Kidney tubule cell (primary cell): ENCODE measurements at regions not wholly inside any gene's neighbourhood (a gene's known extent, or its start where the extent isn't known, plus 50 kb on each side); places are given as distances from the start of the nearest gene placed in this dataset.

Experiments
- DNase-seq: peaks from one replicate; pipeline ENCODE4 v3.0.0-alpha.2; 2018; ENCODE audit warnings: low spot score

DNA sequence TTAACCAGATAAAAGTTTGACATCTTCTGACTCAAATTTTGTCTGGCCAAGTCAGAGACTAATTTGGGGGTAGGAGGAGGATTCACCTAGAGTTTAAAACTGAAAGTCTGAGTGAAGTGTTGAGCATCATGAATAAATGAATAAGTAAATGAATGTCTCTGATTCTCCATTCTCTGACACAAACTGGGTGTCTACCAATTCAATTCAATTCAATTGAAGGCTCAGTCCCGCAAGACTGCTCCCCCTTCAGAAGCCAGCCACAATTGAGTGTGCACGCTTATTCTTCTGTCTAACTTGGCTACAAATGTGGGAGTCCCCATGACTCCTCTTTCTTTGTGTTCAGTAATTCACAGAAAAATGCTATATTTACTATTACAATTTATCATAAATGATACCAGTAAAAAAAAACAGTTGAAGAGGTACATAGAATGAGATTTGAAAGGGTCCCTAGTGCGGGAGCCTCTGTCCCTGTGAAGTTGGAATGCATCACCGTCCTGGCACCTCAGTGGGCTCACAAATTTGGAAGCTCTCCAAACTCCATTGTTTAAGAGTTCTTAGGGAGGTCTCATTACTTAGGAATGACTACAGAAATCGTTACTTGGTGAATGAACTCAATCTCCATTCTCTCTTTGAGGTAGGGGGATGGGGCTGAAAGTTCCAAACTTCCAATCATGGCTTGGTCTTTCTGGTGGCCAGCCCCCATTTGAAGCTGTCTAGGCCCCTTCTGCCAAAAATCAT, 243.7 kb upstream of the PHYHIPL start:
- DNase-seq: no peak

DNA sequence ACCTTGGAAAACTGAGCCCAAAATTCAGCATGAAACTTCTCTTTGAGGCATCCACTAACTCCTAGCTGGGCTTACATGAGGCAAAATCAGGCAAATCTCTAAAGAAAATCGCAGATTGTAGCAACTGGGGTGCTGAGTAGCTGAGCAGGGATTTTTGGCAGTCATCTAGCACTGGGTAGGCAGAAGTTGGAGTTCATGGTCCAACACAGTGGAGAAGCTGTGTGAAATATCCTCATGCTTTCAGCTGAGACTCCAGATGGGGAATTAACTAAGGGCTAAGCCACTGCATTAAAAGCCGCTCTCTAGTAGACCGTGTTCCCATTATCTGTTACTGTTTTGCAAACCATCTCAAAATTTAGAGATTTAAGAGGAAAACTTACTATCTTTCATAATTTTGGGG, 240.1 kb upstream of the PHYHIPL start:
- DNase-seq: no peak

DNA sequence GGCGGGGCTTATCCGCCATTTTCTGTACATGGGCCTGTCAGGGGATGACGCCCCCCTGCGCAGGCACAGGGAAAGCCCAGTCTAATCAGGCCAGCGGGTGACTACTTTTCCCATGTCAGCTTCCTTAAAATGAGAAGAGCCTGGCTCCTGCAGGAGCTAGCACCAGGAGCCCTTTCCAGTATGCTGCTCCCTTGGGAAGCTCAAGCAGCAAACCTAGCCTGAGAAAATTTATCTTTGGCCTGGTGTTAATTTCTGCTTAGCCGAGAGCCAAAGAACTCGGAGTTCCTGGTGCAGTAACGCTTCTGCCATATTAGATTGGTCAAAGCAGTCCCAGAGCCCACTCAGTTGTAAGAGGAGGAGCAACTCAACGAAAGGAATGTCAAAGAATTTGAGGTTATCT, 239.0 kb upstream of the PHYHIPL start:
- no peak for DNase-seq

DNA sequence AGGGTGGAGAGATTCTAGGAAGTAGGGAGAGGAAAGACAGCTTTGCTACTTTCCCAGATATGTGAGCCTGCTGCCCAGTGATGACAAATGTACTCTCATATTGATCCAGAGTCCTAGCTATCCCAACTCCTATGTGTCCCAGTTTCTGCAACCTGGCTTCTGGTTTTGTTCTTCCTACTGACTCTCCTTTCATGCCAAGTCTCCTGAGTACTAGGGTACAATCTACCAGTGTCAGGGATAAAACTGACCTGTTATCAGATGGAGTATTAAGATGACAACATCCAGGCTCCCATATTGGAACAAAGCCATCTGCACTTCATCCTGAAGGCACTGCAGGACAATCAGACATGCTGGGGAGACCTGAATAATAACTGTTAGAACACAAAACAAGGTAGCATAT, 233.7 kb upstream of the PHYHIPL start:
- DNase-seq: no peak

DNA sequence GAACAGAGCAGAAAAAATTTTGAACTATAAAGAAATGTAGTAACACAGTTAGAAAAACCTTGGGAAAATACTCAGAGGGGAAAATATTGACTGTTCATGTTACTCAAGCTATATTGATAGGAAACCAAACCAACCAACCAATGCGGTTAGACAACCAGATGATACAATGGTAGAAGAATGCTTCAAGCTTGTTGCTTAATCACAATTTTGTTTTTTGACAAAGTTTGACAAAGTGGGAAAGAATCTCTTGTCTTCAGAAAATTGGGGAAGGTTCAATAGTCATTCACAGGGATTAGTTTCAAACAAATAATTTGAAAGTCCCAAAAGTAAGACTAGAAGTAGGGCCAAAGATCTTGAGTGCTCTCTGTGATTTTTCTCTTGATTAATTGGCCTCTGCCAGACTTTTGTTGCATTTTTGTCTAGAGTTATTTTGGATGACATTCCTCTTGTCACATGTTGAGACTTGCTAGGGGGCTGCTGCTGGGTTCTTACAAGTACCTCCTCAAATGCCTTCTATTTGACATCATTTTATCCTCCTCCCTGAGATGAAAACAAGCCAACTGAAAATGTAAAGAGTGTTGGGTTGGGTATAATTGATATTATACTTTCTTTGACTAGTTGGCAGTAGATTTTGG, 233.1 kb upstream of the PHYHIPL start:
- no peak for DNase-seq

DNA sequence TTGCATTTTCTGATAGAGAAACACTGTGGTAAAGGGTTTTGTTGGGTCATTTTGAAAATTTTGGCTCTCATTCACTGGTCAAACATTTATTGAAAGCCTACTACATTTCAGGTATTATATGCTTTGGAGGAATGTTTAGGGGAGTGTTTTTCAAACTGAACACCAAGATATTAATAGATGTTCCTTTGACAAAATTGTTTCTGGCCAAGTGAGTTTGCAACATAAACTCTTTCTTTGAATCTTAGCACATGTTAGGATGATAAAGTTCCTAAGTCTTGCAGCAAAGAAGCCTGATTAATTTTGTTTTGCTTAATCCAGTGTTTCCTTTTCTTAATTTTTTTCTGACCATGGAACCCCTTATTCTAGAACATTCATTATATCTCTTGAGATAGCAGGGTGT, 232.5 kb upstream of the PHYHIPL start:
- no peak for DNase-seq

DNA sequence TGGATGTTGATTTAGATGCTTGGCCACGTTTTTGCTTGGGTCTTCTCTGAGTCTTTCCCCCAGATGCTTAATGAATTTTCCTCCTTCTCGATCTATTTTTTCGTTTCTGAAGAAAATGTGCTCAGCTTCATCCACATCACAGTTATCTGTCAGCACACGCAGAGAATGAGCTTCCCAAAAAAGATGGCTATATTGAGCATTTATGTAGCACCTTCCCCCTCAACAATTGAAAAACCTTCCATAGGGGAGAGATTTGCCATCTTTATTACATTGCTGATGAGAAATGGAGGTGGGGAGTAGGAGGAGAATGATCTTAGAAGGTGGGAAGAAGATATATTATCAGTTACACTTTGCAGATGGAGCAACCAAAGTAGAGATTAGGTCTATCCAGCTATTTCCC, 228.1 kb upstream of the PHYHIPL start:
- DNase-seq: no peak

DNA sequence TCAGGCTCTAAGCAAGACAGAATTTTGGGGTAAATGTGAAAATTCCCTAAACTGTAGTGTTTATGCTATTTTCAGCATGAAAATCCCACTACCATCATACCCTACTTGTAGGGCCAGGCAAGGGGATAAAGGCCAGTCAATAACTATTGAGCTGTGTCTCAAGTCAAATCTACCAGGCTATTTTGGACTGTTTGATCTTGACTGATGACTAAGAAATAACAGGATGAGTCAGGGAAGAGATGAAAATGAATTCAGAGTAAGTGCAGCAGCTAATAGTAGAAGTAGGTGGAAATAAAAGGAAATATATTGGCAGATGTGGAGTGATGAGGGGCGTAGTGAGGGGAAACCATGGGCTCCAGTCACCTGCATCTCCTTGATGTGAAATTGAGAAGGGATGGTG, 225.8 kb upstream of the PHYHIPL start:
- peak; percentile 49 for DNase-seq

DNA sequence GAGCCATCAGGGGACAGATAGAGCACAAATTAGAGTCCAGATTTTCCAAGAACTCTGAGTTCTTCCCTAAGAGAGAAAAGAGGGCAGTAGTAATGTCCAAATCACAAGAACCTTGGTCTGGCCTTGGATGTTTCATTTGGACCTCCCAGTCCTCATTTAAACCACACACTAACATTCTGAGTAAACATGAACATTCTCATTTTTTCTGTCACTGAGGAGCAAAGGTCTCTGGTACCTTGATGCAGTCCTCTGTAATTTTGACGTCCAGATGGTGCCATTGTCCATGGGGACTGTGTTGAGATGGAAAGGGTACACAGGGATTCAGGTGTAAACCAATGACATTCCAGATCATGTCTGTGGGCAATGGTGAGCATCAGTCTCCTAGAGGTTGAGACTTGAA, 225.4 kb upstream of the PHYHIPL start:
- DNase-seq: no peak

DNA sequence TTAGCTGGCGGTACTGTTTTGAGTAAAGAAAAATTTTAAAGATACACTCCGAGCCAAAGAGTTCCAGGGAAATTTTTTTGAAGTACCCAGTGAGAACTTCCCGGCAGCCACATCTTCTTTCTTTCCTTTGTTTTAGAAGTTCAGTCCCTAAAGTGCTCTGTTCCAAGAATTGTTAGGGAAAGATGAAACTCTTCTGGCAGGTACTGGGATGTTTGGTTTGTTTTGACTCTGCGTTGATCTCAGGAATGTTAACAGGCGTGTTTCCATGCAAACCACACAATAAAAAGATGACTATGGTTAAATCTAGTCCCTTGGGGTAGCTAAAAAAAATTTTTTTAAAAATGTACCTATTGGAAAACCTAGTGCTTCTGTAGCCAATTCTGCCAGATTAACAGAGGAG, 224.7 kb upstream of the PHYHIPL start:
- no peak for DNase-seq

DNA sequence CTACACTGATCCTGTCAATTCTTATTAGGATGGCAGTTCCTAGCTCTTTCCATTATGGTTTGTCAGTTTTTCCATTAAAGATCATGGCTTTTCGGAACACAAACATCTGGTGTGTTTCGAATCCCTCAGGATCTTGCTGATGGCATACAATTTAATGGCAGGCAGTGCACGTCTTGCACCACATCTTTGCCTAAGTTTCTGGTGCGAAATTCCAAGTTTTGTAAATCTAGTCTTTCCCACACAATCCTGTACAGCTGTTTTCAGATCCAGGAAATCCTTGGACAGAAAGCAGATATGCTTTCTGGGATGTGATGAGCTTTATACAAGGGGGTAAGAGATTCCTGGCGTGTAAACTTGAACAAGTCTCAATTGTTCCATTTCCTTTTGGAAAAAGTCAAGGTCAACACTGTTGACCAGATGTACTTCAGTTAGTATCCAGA, 224.3 kb upstream of the PHYHIPL start:
- DNase-seq: no peak

DNA sequence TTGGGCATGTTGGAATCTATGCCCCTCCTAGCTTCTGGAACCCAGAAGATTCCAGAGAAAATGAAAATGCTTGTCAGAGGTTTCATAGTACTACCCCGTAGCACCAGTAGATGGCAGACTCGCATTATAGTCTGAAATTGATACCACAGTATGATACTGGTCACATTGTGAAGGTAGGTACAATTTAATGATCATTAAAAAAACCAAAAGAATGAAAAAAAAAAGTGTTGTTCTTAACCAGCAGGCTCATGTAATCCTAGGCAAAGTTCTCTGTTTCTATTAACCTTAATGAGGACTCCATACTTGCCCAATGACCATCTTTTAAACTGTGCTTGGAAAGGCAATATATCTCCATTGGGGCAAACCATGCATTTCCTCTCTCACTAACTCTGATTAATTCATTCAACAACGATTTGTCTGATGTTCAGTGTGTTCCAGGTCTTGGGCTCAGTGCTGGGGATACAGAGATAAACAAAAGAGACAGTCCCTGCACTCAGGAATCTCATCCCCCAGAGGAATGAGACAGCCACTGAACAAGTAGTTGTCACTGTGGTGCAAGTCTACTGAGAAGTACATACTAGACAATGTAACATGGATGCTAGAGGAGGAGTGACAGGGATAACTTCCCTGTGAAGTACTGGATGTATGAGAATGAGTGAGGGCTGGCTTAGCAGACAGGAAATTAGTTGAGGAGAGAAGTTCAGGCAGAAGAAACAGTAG, 223.5 kb upstream of the PHYHIPL start:
- DNase-seq: peak; percentile 62

DNA sequence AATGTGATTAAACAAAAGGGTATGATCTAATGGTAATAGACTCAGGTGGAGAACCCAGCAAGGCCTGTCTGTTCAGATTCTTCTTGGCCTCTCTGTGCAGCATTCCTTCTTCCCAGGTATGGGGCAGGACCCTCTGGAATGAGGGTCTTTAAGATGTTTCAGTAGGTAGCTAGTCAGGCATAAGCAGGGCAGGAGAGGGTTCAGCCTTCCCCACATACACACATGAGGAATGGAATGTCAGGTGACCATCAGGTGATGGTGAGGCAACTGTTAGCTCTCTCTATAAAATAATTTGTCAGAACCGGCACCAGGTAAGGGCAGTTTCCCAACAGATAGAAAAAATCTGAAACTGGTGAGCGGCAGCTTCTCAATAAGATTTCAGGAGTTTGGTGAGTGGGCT, 222.3 kb upstream of the PHYHIPL start:
- DNase-seq: peak; percentile 44

DNA sequence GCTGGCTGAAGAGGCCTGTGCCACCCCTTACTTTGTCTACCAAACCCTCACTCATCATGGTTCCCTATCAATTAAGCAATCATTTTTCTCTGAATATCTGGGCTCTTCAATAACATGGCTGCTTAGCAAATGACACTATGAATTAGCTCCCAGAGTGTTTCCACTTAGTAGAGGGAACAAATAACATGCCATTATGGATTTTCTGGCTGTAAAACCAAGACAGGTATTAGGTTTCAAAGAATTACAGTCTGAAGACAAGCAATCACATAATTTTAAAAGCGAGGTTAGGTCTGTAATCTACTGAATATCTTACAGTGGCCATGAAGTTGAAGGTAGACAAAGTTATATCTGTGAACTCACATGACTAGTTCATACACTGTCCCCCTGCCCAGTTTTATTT, 220.8 kb upstream of the PHYHIPL start:
- no peak for DNase-seq

DNA sequence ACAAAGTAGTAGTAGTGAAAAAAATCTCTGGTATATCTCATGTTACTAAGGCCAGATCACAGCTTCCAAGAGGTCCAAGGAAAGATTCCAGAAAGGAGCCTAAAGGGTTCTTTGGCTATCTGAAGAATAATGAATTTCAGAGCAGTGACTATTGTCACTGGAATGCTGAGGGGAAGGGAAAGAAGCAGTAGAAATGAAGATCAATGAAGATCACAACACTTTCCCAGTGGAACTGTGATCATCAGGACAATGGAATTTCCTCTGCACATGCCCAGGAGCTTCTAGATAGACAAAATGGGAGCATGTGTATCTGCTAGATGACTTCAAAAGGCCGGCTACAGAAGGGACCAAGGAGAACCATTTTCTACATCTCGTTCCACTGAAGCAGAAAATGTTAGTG, 219.5 kb upstream of the PHYHIPL start:
- peak; percentile 85 for DNase-seq

DNA sequence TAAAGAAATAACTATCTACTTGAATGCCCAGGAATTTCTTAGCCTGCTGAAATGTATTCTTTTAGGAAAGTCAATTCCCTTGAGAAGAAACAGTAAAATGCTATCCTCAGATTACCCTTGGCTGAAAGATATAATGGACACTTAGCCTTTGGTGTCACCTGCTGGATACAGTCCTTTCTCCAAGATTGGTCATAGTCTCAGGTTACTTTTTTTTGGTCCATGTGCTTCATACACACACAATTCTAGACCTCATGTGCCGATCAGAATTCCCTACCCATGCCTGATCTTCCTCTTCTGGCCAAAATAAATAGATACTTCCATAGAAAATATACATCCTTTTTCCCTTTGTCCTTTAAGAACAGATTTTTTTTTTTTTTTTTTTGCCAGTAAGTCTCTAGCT, 218.9 kb upstream of the PHYHIPL start:
- DNase-seq: no peak

DNA sequence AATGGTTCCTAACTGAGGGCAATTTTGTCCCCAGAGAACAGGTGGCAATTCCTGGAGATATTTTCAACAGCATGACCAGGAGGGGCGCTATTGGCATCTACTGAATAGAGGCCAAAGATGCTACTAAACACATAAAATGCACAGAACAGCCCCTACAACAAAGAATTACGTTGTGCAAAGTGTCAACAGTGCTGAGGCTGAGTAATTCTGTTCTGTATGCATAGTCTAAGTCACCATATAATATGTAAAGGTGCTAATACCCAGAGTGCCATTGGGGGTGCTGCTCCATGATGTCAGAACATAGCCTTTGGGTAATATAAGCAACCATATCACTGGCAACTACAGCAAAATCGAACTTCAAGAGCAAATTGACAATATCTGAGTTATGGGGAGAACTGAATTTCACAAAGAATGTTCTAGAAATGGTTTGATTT, 213.3 kb upstream of the PHYHIPL start:
- DNase-seq: no peak

DNA sequence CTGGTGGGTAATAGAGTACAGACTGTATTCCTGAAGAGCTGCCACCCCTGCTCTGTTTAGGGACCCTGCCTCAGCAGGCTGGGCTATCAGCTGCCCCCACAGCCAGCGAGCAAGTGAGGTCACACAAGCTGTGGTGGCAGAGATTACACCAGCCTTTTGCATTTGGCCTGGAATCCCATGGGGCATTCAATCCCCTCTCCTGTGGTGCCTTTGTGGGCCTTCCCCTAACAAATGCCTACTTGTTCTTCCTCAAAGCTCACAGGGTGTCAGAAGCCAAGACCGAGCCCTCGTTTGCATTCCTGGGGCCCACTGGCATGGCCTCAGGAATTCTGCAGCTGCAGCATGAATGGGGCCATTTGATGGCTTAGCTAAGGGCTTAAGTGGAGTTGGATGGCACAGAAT, 212.7 kb upstream of the PHYHIPL start:
- peak; percentile 29 for DNase-seq

DNA sequence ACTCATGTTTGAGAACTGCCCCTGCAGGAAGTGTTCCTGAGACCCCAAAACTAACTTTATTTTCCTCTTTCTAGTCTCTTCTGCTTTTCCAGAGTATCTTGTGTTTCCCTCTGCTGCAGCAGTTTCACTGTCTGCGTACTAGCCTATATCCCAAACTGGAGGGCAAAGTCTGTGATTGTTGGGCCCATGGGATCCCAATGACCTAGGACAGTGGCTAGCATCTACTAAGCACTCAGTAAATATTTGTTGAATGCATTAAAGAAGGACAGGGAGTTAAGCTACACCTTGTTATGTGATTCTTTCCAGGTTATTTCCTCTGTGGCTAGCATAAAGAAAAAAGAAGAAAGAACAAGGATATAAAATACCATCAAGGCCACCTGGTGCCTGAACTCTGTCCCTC, 210.6 kb upstream of the PHYHIPL start:
- no peak for DNase-seq

DNA sequence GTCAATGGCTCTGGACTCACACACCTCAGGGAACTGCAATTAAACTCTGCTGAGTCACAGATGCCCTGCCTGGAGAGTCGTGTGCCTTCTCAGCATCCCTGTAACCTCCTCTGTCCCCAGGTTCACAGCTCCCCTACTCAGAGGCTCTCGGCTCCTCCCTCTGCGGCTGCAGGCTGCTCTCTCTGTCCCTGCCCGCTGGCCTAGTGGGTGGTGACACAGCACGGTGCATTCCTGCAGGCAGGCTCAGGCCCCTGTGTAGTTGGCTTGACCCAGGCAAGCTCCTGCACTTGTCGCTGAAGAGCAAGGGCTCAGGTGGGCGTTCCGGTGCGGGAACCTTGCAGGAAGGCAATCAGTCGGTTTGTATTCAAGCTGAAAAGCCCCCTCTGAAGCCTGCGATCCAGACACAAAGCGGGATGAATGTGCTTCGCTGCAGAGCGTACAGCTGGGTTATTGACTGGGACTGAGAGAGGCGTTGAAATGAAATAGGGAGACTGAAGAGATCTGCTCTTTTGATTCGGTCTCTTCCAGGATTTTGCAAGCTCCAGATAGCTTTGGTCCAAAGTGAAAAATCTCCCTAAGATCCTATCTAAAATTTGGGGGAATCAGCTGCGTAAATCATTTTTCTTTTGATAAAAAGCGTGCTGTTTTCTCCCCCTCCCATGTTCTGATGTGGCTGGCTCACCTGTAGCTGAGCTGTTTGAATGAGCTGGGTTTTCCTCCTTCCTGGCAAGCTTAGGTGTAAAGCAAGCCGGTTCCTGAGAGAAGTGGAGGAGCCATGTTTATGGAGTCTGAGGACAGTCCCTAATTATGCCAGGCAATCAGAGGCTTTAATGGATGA, 208.7 kb upstream of the PHYHIPL start:
- DNase-seq: peak; percentile 87

DNA sequence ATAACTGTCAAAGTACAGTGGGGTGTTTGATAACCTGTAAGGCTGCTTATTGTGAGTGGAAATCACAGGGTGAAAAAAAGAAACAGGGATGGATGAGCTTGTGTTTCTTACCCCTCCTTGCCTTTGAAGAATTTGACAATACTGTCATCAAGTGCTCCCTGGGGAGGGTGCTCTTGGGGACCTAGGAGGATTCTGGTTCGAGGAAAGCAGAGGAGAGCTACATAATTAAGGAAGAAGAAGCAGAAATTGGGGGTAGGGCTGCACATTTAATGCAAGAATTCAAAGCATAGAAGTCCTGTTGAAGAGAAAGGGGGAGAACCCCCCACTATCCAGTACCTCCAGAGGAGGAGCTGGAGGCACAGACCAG, 208.1 kb upstream of the PHYHIPL start:
- DNase-seq: no peak

DNA sequence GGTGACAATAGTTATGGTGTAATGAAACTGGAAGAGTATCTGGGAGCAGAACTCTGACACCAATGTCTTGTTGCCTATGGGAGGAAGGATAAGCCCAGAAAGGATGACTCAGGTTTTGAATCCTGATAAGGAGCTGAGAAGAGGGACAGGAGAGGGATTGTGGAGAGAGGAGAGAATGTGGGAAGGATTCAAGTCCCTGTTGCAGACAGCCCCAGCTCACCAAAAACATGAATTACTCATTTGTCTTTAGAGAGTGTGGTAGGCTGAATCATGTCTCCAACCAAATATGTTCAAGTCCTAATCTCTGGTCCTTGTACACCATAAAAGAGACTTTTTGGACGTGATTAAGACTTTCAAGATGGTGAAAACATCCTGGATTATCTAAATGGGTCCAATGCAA, 206.9 kb upstream of the PHYHIPL start:
- DNase-seq: peak; percentile 10
